NCI-H82 treated with DMSO at 0.1 percent for 48 hours (cell line): ENCODE measurements at regions not wholly inside any gene's neighbourhood (a gene's known extent, or its start where the extent isn't known, plus 50 kb on each side); places are given as distances from the start of the nearest gene placed in this dataset.
"Not testable (repeated sequence)": the region's sequence is repeated elsewhere in the genome, so short reads cannot be mapped to it uniquely, and the experiment has no call there.

ENCODE experiments used
- DNase-seq: peaks from one replicate; lab custom pipeline; 2025; ENCODE audit not compliant: unreplicated experiment; lab: John Stamatoyannopoulos, UW

DNA sequence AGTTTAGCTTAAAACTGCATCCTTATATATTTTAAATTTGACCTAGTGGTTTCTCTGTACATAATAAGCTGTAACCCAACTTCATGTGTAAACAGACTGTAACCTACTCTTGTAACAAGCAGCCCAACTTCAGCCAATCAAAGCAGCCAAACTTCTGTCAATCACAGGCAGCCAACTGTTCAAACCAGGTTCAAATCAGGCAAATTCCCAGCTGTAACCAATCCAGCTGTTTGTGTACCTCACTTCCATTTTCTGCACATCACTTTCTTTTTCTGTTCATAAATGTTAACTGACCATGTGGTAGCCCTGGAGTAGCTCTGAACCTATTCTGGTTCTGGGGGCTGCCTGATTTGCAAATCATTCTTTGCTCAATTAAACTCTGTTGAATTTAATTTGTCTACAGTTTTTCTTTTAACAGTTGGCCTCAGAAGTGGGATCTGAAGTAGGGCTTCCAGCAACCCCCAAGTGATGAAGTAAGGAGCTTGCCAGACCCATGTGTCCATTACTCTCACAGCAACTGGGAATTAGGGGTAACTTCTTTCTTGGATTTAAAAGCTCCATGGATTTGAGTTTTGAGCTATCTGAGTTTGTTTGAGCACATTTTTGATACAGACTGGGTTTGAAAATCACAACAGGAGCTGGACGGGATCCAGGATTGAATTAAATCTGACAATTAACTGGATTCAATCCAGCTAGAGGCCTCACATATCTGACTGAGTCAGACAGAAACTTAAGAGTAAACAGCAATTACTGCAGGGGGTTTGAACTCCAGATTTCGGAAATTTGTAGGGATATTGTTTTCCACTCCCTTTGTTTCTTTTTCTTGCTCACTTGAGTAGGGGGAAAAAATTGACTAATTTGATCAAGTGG lies 1569.7 kb upstream of the SLC39A10 start:
- DNase-seq = no peak

DNA sequence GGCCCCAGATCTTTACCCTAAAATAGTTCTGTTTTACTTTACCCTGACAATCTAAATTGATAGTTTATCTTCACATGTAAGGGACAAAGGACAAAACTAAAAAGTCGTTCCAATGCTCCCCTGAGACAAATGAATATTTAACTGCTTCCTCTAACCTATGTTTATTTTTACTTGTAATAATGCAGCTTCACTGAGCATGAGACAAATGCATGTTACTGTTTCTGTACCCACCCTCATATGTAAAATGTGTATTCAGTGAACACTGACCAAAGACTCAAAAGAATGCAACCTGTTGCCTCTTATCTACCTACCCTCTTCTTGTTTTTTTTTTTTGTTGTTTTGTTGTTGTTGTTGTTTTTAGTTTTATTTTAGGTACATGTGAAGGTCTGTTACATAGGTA lies 1570.9 kb upstream of the SLC39A10 start:
- no peak for DNase-seq

DNA sequence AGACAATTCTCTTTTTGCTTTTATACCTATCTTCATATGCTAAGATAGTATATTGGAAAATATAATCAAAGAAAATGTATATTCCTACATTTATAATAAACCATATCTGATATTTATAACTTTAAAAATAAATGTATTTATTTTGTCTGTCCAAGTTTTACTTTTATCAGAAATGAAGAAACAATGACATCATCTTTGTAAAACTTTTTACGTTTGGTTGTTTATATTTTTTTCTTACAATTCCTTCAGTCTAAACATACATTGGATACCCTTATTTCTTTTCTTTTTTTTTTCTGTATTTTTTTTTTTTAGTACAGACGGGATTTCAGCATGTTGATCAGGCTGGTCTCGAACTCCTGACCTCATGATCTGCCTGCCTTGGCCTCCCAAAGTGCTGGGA lies 1577.0 kb upstream of the SLC39A10 start:
- no peak for DNase-seq

DNA sequence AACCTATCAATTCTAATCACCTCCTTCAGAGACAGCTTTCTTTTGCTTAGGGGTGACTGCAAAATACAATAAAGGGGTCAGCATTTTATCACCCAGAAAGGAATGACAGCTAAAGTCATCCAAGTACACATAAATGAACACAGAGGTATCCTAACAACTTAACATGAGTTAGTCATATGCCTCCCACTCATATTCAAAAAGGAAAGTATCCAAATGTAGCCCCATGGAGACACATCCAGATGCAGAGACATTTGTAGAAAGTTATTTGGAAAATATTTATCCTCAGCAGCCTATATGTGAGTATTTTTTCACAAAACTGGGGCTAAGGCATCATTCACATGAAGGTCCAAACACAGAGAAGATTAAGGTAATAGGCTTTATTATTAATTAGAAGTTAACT lies 1579.7 kb upstream of the SLC39A10 start:
- no peak for DNase-seq

DNA sequence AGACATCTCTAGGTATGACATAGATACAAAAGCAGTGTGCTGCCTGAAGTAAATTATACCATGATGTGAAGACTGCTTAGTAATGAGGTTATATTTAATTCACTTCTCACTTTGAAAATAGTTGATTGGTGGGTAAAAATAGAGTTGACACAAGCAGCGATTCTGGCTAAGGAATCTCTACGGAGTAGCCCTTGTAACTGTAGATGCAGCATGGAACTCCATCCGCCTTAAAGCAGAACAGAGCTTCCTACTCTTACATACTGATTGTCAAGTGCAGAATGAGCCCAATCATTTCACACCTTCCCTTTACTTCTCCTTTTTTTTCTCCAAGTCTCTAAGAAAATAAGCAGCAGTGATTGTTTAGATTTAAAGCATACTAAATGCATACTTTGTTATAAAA lies 1594.6 kb upstream of the SLC39A10 start:
- no peak for DNase-seq

DNA sequence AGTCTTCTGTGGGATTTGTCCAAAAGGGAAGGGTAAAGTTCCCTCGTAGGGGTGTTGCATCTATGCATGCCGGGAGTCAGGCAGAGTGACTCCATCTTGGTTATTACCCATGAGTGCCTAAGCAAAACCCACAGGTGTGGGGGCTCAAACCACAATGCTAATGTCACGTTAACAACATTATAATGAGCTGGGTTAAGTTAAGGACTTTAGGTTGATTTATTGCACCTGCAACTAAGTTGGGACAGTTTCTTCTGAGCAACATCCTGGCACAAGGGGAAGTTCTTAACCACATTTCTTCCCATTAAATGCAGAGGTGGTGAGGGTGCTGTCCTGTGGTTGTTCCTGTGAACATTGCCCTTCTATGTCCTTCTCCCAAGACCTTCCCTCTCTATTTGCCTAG lies 1596.8 kb upstream of the SLC39A10 start:
- no peak for DNase-seq

DNA sequence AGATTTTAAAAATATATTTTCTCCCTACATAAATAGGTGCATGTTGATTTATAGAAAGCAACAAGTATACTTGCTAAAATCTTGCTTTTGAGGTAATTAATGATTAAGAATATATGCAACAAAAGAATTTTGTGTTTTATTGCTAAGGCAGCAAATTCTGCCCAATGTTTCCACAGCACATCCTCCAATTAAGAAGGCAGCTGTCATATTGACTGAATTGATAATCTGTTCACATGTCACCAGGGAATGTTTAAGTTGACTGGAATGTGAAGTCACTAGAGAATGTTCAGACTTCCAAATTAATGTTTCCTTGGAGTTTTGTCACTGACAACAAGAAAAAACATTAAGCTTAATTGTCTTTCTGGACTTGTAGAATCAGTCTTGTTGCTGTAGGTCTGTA lies 1602.7 kb upstream of the SLC39A10 start:
- DNase-seq = no peak

DNA sequence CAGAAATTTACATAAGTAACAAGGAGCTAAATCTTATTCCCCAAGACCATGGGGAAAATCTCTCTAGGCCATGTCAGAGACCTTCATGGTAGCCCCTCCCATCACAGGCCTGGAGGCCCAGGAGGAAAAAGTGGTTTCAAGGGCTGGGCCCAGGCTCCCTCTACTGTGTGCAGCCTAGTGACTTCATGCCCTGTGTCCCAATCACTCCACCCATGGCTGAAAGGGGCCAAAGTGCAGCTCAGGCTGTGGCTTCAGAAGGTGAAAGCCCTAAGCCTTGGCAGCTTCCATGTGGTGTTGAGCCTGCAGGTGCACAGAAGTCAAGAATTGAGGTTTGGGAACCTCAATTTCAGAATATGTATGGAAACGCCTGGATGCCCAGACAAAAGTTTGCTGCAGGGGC lies 1612.7 kb upstream of the SLC39A10 start:
- DNase-seq = no peak

DNA sequence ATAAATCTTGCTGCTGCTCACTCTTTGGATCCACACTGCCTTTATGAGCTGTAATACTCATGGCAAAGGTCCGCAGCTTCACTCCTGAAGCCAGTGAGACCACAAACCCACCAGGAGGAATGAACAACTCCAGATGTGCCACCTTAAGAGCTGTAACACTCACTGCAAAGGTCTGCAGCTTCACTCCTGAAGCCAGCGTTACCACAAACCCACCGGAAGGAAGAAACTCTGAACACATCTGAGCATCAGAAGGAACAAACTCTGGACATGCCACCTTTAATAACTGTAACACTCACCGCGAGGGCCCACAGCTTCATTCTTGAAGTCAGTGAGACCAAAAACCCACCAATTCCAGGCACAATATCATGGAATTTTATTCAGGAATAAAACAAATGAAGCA lies 1635.9 kb upstream of the SLC39A10 start:
- not testable (repeated sequence) for DNase-seq

DNA sequence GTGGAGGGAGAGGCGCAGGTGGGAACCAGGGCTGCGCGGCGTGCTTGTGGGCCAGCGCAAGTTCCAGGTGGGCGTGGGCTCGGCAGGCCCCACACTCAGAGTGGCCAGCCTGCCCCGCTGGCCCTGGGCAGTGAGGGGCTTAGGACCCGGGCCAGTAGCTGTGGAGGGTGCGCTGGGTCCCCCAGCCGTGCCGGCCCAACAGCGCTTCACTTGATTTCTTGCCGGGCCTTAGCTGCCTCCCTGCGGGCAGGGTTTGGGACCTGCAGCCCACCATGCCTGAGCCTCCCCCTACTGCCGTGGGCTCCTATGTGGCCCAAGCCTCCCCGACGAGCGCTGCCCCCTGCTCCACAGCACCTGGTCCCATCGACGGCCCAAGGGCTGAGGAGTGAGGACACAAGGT lies 1636.9 kb upstream of the SLC39A10 start:
- no peak for DNase-seq

DNA sequence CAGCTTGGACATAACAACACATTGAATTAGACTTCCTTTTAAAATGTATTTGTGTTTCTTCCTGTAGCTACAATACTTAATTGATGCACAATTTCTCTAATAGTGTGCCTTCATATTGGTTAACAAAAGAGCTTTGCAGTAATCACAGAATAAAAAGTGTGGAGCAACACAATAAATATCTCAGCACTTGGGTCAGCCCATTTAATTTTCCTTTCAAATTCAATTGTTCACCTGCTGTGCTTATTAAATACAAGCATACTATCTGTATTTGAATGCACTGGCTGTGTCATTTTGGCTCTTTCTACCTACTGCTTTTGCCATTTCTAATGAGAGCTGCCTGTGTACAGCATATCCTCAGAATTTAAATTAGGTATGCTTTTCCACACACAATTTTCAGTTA lies 1641.3 kb upstream of the SLC39A10 start:
- DNase-seq = no peak

DNA sequence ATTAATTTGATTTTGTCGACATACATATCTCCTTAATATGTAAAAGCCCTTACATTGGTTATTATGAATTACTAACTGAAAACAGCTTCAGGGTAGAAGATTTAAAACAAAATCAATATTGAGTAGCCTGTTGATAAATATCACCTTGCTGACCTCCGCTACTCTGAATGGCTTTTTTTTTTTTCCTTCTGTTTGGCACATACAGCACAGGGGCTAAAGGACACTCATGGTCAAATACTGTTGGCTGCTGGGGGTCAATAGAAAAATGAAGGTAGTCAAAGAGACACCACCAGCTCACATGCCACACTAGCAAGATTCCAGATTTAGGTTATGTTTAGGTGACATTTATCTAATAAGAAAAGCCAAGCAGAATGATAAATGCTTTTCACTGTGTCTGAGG lies 1642.4 kb upstream of the SLC39A10 start:
- DNase-seq = no peak

DNA sequence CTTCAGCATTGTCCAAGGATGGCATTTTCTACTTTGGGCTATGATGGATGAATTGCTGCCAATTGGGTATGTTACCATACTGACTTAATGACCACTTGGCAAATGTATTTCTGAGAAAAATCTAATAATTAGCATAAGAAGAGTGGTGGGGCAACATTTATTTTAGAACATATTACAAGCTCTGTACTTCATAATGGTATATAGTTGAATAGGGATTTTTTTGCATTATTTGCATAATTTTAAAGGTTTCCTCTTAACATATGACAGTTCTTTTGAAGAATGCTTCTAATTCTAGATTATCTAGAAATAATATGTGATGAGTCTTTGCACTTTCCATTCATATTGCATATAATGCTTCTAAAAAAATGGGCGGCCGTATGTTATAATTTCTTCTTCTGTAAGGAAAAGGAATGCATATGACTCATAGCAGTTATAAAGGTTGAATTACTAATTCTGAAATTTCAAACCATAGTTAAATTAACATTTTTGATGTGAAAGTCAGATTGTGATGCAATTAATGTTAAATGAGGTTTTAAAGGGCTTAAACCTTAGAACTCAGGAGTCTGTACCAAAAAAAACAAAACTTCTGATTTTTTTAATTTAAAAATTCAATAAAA lies 1652.3 kb upstream of the SLC39A10 start:
- no peak for DNase-seq

DNA sequence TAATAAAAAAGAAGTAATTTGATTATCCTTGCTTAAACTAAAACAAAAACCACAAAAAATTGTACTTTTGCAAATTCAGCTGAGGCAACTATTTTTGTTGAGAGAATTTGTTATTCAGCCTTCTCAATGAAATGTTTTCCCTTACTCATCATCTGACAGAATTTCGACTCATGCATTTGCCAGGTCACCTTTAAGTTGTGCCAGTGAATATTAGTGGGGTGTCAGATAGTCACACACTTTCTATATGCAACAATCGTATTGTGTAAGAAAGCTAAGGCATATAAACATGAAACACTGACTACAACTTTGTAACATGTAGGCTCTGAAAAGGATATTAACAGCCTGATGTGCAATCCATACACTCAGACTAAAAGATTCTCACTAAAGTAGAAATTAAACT lies 1653.1 kb upstream of the SLC39A10 start:
- no peak for DNase-seq

DNA sequence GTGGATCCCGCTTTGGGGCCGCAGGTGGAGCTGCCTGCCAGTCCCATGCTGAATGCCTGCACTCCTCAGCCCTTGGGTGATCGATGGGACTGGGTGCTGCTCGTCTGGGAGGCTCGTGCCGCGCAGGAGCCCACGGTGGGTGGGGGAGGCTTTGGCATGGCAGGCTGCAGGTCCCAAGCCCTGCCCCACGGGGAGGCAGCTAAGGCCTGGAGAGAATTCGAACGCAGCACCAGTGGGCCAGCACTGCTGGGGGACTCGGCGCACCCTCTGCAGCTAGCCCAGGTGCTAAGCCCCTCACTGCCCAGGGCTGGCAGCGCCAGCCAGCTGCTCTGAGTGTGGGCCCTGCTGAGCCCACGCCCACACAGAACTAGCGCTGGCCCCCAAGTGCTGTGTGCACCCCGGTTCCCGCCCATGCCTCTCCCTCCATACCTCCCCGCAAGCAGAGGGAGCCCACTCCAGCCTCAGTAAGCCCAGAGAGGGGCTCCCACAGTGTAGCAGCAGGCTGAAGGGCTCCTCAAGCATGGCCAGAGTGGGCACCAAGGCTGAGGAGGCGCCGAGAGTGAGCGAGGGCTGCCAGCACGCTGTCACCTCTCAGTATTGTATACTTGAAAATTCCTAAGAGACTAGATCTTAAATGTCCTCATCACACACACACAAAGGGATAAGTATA lies 1654.2 kb upstream of the SLC39A10 start:
- no peak for DNase-seq

DNA sequence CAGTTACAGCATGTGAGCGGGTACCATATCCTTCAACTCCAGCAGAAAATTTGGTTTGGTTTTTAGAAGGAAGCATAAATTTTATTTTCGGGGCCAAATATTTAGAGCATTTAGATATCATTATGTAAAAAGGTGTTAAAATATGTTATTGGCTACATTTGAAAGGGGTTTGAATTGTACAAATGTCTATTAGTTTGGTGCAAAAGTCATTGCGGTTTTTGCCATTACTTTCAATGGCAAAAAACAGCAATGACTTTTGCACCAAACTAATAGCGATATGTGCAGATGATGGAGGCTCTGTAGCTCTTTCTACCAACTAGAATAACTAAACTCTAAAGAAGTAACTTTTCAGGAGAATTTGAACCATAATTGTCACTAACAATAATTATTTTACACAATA lies 1666.2 kb upstream of the SLC39A10 start:
- DNase-seq = no peak

DNA sequence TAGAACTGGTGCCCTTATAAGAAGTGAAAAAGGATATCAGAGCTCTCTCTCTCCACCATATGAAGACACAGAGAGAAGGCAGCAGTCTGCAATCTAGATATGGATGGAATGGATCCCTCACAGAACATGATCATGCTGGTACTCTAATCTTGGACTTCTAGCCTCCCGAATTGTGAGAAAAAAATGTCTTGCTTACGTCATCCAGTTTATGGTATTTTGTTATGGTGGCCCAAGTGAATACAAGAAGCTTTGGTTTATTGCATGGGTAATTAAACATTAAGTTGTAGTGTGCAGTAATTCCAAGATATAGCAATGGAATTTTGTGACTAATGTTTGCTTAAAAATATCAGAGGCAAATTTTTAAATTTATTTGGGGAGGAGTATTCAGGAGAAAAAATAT lies 1667.4 kb upstream of the SLC39A10 start:
- no peak for DNase-seq

DNA sequence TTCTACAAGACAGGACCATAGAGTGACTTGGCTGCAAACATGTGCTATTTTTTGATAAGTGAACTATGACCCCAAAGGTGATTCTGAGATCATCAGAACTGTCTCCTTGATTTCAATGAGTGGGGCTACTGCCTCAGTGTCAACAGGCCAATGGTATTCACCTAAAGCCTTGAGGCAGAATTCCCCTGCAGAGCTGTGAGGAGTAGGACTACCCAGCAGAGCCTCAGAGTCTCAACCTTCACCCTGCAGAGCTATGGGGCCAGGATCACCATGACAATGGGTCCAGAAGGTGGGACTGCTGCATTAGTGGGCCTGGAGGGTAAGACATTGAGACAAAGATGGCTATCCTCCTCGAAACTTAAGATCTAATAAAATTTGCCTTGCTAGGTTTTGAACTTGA lies 1668.2 kb upstream of the SLC39A10 start:
- DNase-seq = no peak

DNA sequence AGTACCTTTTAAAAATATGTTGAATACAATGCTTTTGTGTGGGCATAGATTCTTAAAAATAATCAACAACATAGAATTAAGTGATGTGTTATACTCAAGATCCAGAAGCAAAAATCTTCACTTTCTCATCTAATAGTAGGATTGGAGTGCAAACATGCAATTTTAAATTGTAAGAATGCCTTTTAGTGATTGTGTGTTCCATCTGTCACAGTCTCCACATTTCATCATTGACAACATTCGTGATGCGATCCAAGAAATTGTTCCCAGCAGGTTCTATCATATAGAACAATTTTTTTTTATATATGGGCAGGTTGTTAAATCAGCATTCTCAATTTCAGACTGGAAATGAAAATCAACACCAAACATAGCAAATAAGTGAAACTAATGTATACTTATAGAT lies 1671.8 kb upstream of the SLC39A10 start:
- no peak for DNase-seq

DNA sequence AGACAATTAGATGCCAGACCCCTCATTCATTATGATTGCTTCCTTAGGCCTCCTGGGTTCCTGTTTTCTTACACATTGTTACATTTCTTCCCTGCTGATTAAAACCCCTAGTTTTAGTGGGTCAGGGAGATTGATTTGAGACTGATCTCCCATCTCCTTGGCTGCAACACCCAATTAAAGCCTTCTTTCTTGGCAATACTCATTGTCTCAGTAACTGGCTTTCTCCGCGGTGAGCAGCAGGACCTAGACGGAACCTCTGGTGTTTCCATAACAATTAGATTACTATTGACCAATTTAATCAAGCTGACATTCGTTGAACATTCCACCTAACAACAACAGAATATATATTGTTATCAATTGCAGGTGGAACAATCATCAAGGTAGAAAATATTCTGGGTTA lies 1676.4 kb upstream of the SLC39A10 start:
- no peak for DNase-seq

DNA sequence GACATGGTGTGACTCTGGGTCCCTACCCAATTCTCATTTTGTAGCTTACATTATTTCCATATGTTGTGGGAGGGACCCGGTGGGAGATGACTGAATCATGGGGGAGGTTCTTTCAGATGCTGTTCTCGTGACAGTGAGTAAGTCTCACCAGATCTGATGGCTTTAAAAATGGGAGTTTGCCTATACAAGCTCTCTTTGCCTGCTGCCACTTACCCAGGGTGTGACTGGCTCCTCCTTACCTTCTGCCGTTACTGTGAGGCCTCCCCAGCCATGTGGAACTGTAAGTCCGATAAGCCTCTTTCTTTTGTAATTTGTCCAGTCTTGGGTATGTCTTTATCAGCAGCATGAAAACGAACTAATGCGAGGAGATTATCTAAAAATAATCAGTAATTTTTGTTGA lies 1683.2 kb upstream of the SLC39A10 start:
- peak; percentile 66 for DNase-seq

DNA sequence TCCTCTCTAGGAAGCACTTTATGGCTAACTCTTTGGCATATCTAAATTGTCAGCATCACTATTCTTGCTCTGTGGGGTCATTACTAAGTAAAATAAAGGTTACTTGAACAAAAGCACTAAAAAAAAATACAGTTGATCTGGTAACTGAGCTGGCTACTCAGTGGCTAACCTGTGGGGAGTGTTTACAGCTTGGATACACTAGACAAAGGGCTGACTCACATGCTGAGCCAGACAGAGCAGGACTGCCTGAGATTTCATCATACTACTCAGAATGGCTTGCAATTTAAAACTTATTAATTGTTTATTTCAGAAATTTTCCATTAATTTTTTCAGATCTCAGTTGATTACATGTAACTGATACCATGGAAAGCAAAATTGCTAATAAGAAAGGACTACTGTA lies 1690.4 kb upstream of the SLC39A10 start:
- DNase-seq = peak; percentile 13
